K562 (cell line): ENCODE measurements at regions not wholly inside any gene's neighbourhood (a gene's known extent, or its start where the extent isn't known, plus 50 kb on each side); places are given as distances from the start of the nearest gene placed in this dataset.

Experiments
- ATAC-seq: fragments of 200-7000 bp; cut with Tn5 transposase; 3 replicates; pipeline ENCODE4 v1.9.1; 2020; ENCODE audit warnings: moderate library complexity
- BruUV-seq: library from RNA; stranded (reverse); fragments of 400-500 nt; replicated peaks from 2 replicates; lab custom pipeline; 2021; lab: Mats Ljungman, UMichigan
- CTCF ChIA-PET: fragments of 300-600 bp; formaldehyde crosslinking; extraction: SDS; loops from one replicate; lab custom pipeline; 2021; ENCODE audit warnings: low intra/inter-chr PET ratio; lab: Yijun Ruan, JAX
- POLR2A ChIA-PET: fragments of 300-600, 350-650 bp; sonication (Branson Sonifier 250); formaldehyde crosslinking; extraction: SDS; loops from one replicate; lab custom pipeline; 2021; ENCODE audit warnings: antibody characterized with exemption, inconsistent platforms; lab: Yijun Ruan, JAX
- DNase-seq, 4 experiments: peaks; one replicate each; pipeline versions ENCODE4 v3.0.0 to v3.0.0-alpha.2; 2011 to 2018; ENCODE audit warnings: low spot score in 3 of 4, mixed read lengths in 3 of 4; ENCODE audit errors: extremely low read depth in 1 of 4
- FAIRE-seq: peaks from 2 replicates; lab custom pipeline; 2011; peaks lifted over from hg19 to GRCh38; lab: Jason Lieb, UNC
- H2AFZ ChIP-seq: 2 replicates; pipeline ENCODE4 v1.6.0; 2011; ENCODE audit warnings: low read depth, low read length, control low read depth, inconsistent platforms
- H3K27ac ChIP-seq: fragments of 200-600 bp; 3 replicates; pipeline ENCODE4 v1.8.0; 2011; ENCODE audit warnings: low read depth, mild to moderate bottlenecking, control low read depth, inconsistent platforms, low read length, moderate library complexity, mixed read lengths; ENCODE audit errors: extremely low read depth
- H3K27me3 ChIP-seq, 2 experiments: fragments of 300-600 bp in 1 of 2; 2 replicates in 1 of 2; 3 replicates in 1 of 2; pipeline versions ENCODE4 v1.6.0 to v1.8.0; 2011; ENCODE audit warnings: inconsistent platforms in 2 of 2, low read length in 2 of 2, mild to moderate bottlenecking in 1 of 2, mixed read lengths in 1 of 2, moderate library complexity in 1 of 2; ENCODE audit not compliant: control insufficient read depth in 2 of 2, insufficient read depth in 2 of 2
- H3K36me3 ChIP-seq: fragments of 300-600 bp; 3 replicates; pipeline ENCODE4 v1.8.0; 2011; ENCODE audit warnings: mild to moderate bottlenecking, low read length, inconsistent platforms; ENCODE audit not compliant: control insufficient read depth, insufficient read depth
- H3K4me1 ChIP-seq, 2 experiments: fragments of 200-600 bp in 1 of 2; replicated peaks in 1 of 2; 2 replicates in 1 of 2; 3 replicates in 1 of 2; pipeline versions ENCODE4 v1.5.1 to v1.8.0; 2011; ENCODE audit warnings: inconsistent platforms in 2 of 2, low read length in 2 of 2, mild to moderate bottlenecking in 1 of 2, mixed read lengths in 1 of 2, moderate library complexity in 1 of 2; ENCODE audit not compliant: control insufficient read depth in 2 of 2, insufficient read depth in 2 of 2
- H3K4me2 ChIP-seq: 2 replicates; pipeline ENCODE4 v1.6.1; 2011; ENCODE audit warnings: low read length, control low read depth, inconsistent platforms, mixed read lengths; ENCODE audit not compliant: insufficient read depth
- H3K4me3 ChIP-seq: fragments of 200-600 bp; sonication (generic), shearing (Covaris generic); 2 replicates; pipeline ENCODE4 v1.5.1; 2016; ENCODE audit warnings: control low read depth, inconsistent platforms
- H3K79me2 ChIP-seq: fragments of 200-600 bp; 3 replicates; pipeline ENCODE4 v1.8.0; 2011; ENCODE audit warnings: low read length, inconsistent platforms; ENCODE audit not compliant: control insufficient read depth, insufficient read depth
- H3K9ac ChIP-seq, 2 experiments: 2 replicates each; pipeline versions ENCODE4 v1.6.0 to v1.6.1; 2011; ENCODE audit warnings: low read depth in 2 of 2, low read length in 2 of 2, control low read depth in 1 of 2, inconsistent platforms in 1 of 2, mild to moderate bottlenecking in 1 of 2, mixed read lengths in 1 of 2; ENCODE audit not compliant: insufficient read depth in 1 of 2
- H3K9me1 ChIP-seq: one replicate; pipeline ENCODE4 v1.6.0; 2011; ENCODE audit warnings: inconsistent platforms, mild to moderate bottlenecking, low read length, moderate library complexity; ENCODE audit not compliant: control insufficient read depth, insufficient read depth
- H3K9me3 ChIP-seq: replicated peaks from 2 replicates; pipeline ENCODE4 v1.5.1; 2011; ENCODE audit warnings: low read depth, low read length, inconsistent platforms; ENCODE audit not compliant: control insufficient read depth, insufficient read depth
- H4K20me1 ChIP-seq: replicated peaks from 2 replicates; pipeline ENCODE4 v1.6.1; 2011; ENCODE audit warnings: low read length, inconsistent platforms, mixed read lengths; ENCODE audit not compliant: control insufficient read depth, insufficient read depth
- ARID2 ChIP-seq: fragments of 450-650 bp; IDR thresholded peaks from 2 replicates; pipeline ENCODE4 v1.6.1; 2017; ENCODE audit warnings: antibody characterized with exemption, mild to moderate bottlenecking
- CC2D1A ChIP-seq: fragments of 450-650 bp; IDR thresholded peaks from 2 replicates; pipeline ENCODE4 v1.6.1; 2017; ENCODE audit warnings: mild to moderate bottlenecking
- E2F3 ChIP-seq: fragments of 250-450 bp; sonication (Bioruptor Pico); IDR thresholded peaks from 2 replicates; pipeline ENCODE4 v1.4.0; 2020; ENCODE audit warnings: mild to moderate bottlenecking
- FOXM1 ChIP-seq, 2 experiments: fragments of 450-650 bp in 1 of 2; sonication (generic) in 1 of 2; formaldehyde crosslinking in 1 of 2; IDR thresholded peaks; 2 replicates each; pipeline versions ENCODE4 v1.6.1 to v1.9.0; 2017 to 2022; ENCODE audit warnings: low read depth in 2 of 2, mild to moderate bottlenecking in 2 of 2, missing genetic modification reagents in 1 of 2, moderate library complexity in 1 of 2
- FOXO4 ChIP-seq: fragments of 450-650 bp; formaldehyde crosslinking; IDR thresholded peaks from 2 replicates; pipeline ENCODE4 v1.4.0; 2020; ENCODE audit warnings: mild to moderate bottlenecking, moderate library complexity
- HBP1 ChIP-seq: fragments of 450-650 bp; formaldehyde crosslinking; IDR thresholded peaks from 2 replicates; pipeline ENCODE4 v1.4.0; 2022; ENCODE audit warnings: missing genetic modification characterization
- HDAC6 ChIP-seq: IDR thresholded peaks from 2 replicates; pipeline ENCODE4 v1.6.1; 2012; ENCODE audit warnings: low read depth, mild to moderate bottlenecking, control low read depth, inconsistent platforms, low read length, moderate library complexity
- MAX ChIP-seq: sonication (generic); formaldehyde crosslinking; IDR thresholded peaks from 2 replicates; pipeline ENCODE4 v1.9.0; 2022; ENCODE audit warnings: mild to moderate bottlenecking, missing genetic modification reagents
- MCM7 ChIP-seq, 2 experiments: fragments of 450-650 bp; IDR thresholded peaks; 2 replicates each; pipeline ENCODE4 v1.6.1; 2016 to 2018
- MYNN ChIP-seq, 2 experiments: sonication (generic); formaldehyde crosslinking in 1 of 2; IDR thresholded peaks; 2 replicates each; pipeline versions ENCODE4 v1.5.0 to v1.6.1; 2016 to 2020; ENCODE audit warnings: antibody characterized with exemption in 1 of 2, missing genetic modification reagents in 1 of 2
- NFE2 ChIP-seq: IDR thresholded peaks from 2 replicates; pipeline ENCODE4 v1.6.1; 2014; ENCODE audit warnings: antibody characterized with exemption, low read depth
- PTTG1 ChIP-seq: fragments of 450-650 bp; IDR thresholded peaks from 2 replicates; pipeline ENCODE4 v1.6.1; 2016; ENCODE audit warnings: low read depth, mild to moderate bottlenecking, missing genetic modification characterization, missing compliant biosample characterization
- RAD51 ChIP-seq: fragments of 450-650 bp; IDR thresholded peaks from 2 replicates; pipeline ENCODE4 v1.7.1; 2016; ENCODE audit warnings: low read depth, mild to moderate bottlenecking, borderline replicate concordance
- RB1 ChIP-seq: fragments of 450-650 bp; IDR thresholded peaks from 2 replicates; pipeline ENCODE4 v1.6.1; 2017; ENCODE audit warnings: low read depth, mild to moderate bottlenecking
- STAT5A ChIP-seq: IDR thresholded peaks from 2 replicates; pipeline ENCODE4 v1.6.1; 2012; ENCODE audit warnings: low read length, inconsistent platforms, borderline replicate concordance
- TAL1 ChIP-seq: fragments of 450-650 bp; IDR thresholded peaks from 2 replicates; pipeline ENCODE4 v1.6.1; 2016; ENCODE audit warnings: mild to moderate bottlenecking
- YBX1 ChIP-seq: fragments of 450-650 bp; IDR thresholded peaks from 2 replicates; pipeline ENCODE4 v1.7.1; 2016; ENCODE audit warnings: mild to moderate bottlenecking
- ZBTB33 ChIP-seq: sonication (generic); formaldehyde crosslinking; IDR thresholded peaks from 2 replicates; pipeline ENCODE4 v1.8.1; 2023; ENCODE audit warnings: mild to moderate bottlenecking, missing genetic modification reagents
- ZNF184 ChIP-seq: sonication (generic); formaldehyde crosslinking; IDR thresholded peaks from 2 replicates; pipeline ENCODE4 v1.5.0; 2020; ENCODE audit warnings: missing genetic modification reagents
- WGBS: fragments of 100-300 bp; shearing (Covaris generic); methylation state at CpG from one replicate; pipeline ENCODE4 v1.1.6; 2016; ENCODE audit warnings: low coverage, mixed read lengths; ENCODE audit not compliant: insufficient coverage; ENCODE audit errors: missing lambda C conversion rate; 5-methylcytosine and 5-hydroxymethylcytosine counted together
- in situ Hi-C: fragments of 300-500 bp; cut with MboI; formaldehyde crosslinking; loops from 4 replicates; pipeline ENCODE4 v1.15.0; 2018; ENCODE audit warnings: inconsistent platforms, mixed read lengths
- intact Hi-C: fragments of 100-400 bp; cut with micrococcal nuclease; formaldehyde crosslinking; loops from 2 replicates; pipeline ENCODE4 v1.14.2; 2022

- TF ChIP-seq STAT5A (no peak), MYNN (IDR thresholded peaks at IDR 0.05) (no peak), MYNN (CRISPR knock-in tag; IDR thresholded peaks at IDR 0.05) (no peak), E2F3 (CRISPR knock-in tag) (no peak), NFE2 (no peak), ARID2 (no peak), MAX (no peak), RAD51 (no peak), HBP1 (no peak), HDAC6 (no peak), MCM7 (IDR thresholded peaks at IDR 0.05) (no peak), YBX1 (no peak), ZNF184 (CRISPR knock-in tag) (no peak), FOXO4 (CRISPR knock-in tag) (no peak), TAL1 (no peak), FOXM1 (IDR thresholded peaks at IDR 0.05; ENCODE audit: low read depth) (no peak), FOXM1 (CRISPR knock-in tag; IDR thresholded peaks at IDR 0.05; ENCODE audit: low read depth) (no peak), ZBTB33 (no peak), CC2D1A (no peak), RB1 (no peak), PTTG1 (no peak)
- Histone ChIP-seq H3K9me3 (no peaks in the 10 kb centered on the region), H3K79me2 (no peaks in the 10 kb centered on the region), H3K4me2 (no peak overlapping the region), H3K27ac (no peak overlapping the region), H3K4me3 (no peak overlapping the region), H3K4me1 (peaks cover 0 to 5% of the 10 kb centered on the region in 2 experiments; a peak in 1 of 5 replicates), H3K27me3 (peaks cover 13 to 35% of the 10 kb centered on the region in 2 experiments), H2AFZ (no peak overlapping the region), H3K9ac (no peak overlapping the region), H3K36me3 (no peaks in the 10 kb centered on the region), H3K9me1 (no peaks in the 10 kb centered on the region), H4K20me1 (no peaks in the 10 kb centered on the region)
- no TSS peak for BruUV-seq
- 0% methylated on average over 4 of the region's 4 CpGs for WGBS
- no peak for DNase-seq
- CTCF ChIA-PET = no interaction called here
- in situ Hi-C loops (no loop called here), intact Hi-C loops (loop anchor here (5.0 kb wide), 1 partner anchor 356 kb away; no protein-coding TSS in a partner anchor)
- no peak for FAIRE-seq
- no peak for ATAC-seq
- POLR2A ChIA-PET = no interaction called here
Observed at GRCh38 chr1:243916160-243916559, 66.1 kb upstream of the AKT3 start.
